Keratinocyte (primary cell): ENCODE measurements at regions not wholly inside any gene's neighbourhood (a gene's known extent, or its start where the extent isn't known, plus 50 kb on each side); places are given as distances from the start of the nearest gene placed in this dataset.

ENCODE experiments used
- DNase-seq: peaks from one replicate; pipeline ENCODE4 v3.0.0-alpha.2; 2011; ENCODE audit warnings: low read depth, missing footprints, low spot score
- FAIRE-seq: peaks from 2 replicates; lab custom pipeline; 2011; peaks lifted over from hg19 to GRCh38; lab: Jason Lieb, UNC
- H2AFZ ChIP-seq: 2 replicates; pipeline ENCODE4 v1.6.0; 2012; ENCODE audit warnings: low read length, control low read depth, inconsistent platforms; ENCODE audit not compliant: control insufficient read depth
- H3K27ac ChIP-seq: 2 replicates; pipeline ENCODE4 v1.5.1; 2011; ENCODE audit warnings: low read length; ENCODE audit not compliant: control insufficient read depth, insufficient read depth
- H3K27me3 ChIP-seq: 3 replicates; pipeline ENCODE4 v1.6.0; 2011; ENCODE audit warnings: low read length; ENCODE audit not compliant: control insufficient read depth, insufficient read depth; ENCODE audit errors: extremely low read depth
- H3K36me3 ChIP-seq, 2 experiments: 2 replicates in 1 of 2; 3 replicates in 1 of 2; pipeline ENCODE4 v1.5.1; 2011; ENCODE audit warnings: low read length in 2 of 2, mild to moderate bottlenecking in 1 of 2; ENCODE audit not compliant: control insufficient read depth in 2 of 2, insufficient read depth in 2 of 2; ENCODE audit errors: extremely low read depth in 1 of 2
- H3K4me1 ChIP-seq: 3 replicates; pipeline ENCODE4 v1.5.1; 2011; ENCODE audit warnings: low read length; ENCODE audit not compliant: control insufficient read depth, insufficient read depth; ENCODE audit errors: extremely low read depth
- H3K4me2 ChIP-seq: 3 replicates; pipeline ENCODE4 v1.6.0; 2011; ENCODE audit warnings: low read depth, low read length; ENCODE audit not compliant: control insufficient read depth, insufficient read depth; ENCODE audit errors: extremely low read depth
- H3K4me3 ChIP-seq, 3 experiments: fragments of 200-600 bp in 1 of 3; sonication (generic) in 1 of 3; 2 replicates in 2 of 3; 3 replicates in 1 of 3; pipeline ENCODE4 v1.5.1; 2011 to 2016; ENCODE audit warnings: low read length in 3 of 3, mild to moderate bottlenecking in 3 of 3, control low read depth in 2 of 3, inconsistent platforms in 1 of 3, low read depth in 1 of 3, mixed read lengths in 1 of 3, mixed run types in 1 of 3, moderate library complexity in 1 of 3; ENCODE audit not compliant: control insufficient read depth in 2 of 3, insufficient read depth in 2 of 3; ENCODE audit errors: extremely low read depth in 1 of 3
- H3K79me2 ChIP-seq: 2 replicates; pipeline ENCODE4 v1.6.0; 2012; ENCODE audit warnings: low read length; ENCODE audit not compliant: control insufficient read depth, insufficient read depth
- H3K9ac ChIP-seq: 3 replicates; pipeline ENCODE4 v1.6.0; 2011; ENCODE audit warnings: low read length; ENCODE audit not compliant: control insufficient read depth, insufficient read depth; ENCODE audit errors: extremely low read depth
- H3K9me1 ChIP-seq: 3 replicates; pipeline ENCODE4 v1.6.0; 2011; ENCODE audit warnings: low read length; ENCODE audit not compliant: control insufficient read depth, insufficient read depth; ENCODE audit errors: extremely low read depth
- H3K9me3 ChIP-seq: 2 replicates; pipeline ENCODE4 v1.5.1; 2012; ENCODE audit warnings: low read depth, low read length; ENCODE audit not compliant: control insufficient read depth
- H4K20me1 ChIP-seq: 3 replicates; pipeline ENCODE4 v1.6.0; 2011; ENCODE audit warnings: low read length; ENCODE audit not compliant: control insufficient read depth, insufficient read depth; ENCODE audit errors: extremely low read depth
- EZH2 ChIP-seq: IDR thresholded peaks from one replicate; pipeline ENCODE4 v1.6.1; 2012; ENCODE audit warnings: inconsistent platforms, mild to moderate bottlenecking, low read length, moderate library complexity
- dilution Hi-C: fragments of 300-500 bp; cut with MboI; formaldehyde crosslinking; loops from one replicate; pipeline ENCODE4 v1.7.0; 2020; ENCODE audit warnings: low sequenced_read_pairs; ENCODE audit not compliant: extremely low pct_ligation_motif_present
- TF ChIP-seq, protein P1 (sequence below), 3 experiments: IDR thresholded peaks in 1 of 3; conservative IDR thresholded peaks in 1 of 3; optimal IDR thresholded peaks in 1 of 3; 2 replicates in 2 of 3; 3 replicates in 1 of 3; pipeline versions ENCODE3 to v1.5.1; 2011; ENCODE audit warnings: low read length in 3 of 3, mild to moderate bottlenecking in 3 of 3, moderate library complexity in 2 of 3, control low read depth in 1 of 3, inconsistent platforms in 1 of 3; ENCODE audit not compliant: insufficient read depth in 2 of 3; ENCODE audit errors: extremely low read depth in 1 of 3

DNA sequence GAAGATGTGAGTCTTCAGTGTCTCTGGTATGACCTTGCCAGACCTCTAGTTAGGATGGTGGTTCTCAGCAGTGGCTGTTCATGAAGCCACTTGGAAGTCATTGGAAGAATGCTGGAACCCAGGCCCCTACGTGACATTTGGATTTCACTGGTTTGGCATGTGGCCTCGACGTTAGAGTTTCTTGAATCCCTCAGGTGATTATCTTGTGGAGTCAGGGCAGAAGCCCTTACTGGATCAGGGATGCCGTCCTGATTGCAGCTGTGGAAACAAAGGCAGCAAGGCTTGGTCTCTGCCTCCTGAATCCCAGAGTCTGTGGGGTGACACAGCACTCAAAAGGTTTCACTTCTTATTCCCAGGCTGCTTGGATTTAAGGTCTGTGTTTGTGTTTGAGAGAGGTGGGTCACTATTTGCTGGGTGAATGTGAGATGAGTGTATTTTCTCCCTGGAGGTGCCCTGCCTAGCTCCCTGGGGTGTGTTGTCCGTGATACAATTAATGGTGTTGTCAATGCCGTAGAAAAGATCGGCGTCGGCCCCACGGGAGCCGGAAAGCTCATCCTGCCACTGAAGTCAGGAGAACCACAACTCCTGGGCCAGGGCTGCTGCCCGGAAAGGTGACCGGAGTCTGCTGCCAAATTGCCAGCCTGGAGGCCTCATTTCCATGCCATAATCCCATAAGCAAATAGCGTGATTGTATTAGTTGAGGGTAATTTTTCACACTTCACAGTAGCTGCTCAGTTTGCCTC lies 939.0 kb downstream of the BRD1 start:
- FAIRE-seq (no peak), DNase-seq (no peak)
- no peak for TF ChIP-seq EZH2
- TF ChIP-seq, protein P1, sequence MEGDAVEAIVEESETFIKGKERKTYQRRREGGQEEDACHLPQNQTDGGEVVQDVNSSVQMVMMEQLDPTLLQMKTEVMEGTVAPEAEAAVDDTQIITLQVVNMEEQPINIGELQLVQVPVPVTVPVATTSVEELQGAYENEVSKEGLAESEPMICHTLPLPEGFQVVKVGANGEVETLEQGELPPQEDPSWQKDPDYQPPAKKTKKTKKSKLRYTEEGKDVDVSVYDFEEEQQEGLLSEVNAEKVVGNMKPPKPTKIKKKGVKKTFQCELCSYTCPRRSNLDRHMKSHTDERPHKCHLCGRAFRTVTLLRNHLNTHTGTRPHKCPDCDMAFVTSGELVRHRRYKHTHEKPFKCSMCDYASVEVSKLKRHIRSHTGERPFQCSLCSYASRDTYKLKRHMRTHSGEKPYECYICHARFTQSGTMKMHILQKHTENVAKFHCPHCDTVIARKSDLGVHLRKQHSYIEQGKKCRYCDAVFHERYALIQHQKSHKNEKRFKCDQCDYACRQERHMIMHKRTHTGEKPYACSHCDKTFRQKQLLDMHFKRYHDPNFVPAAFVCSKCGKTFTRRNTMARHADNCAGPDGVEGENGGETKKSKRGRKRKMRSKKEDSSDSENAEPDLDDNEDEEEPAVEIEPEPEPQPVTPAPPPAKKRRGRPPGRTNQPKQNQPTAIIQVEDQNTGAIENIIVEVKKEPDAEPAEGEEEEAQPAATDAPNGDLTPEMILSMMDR (optimal IDR thresholded peaks at IDR 0.05 in 1 of 3, IDR thresholded peaks at IDR 0.05 in 1 of 3, conservative IDR thresholded peaks at IDR 0.05 in 1 of 3; ENCODE audit: extremely low read depth in 1 of 3, insufficient read depth in 2 of 3, low read length in 3 of 3), result no peak
- Histone ChIP-seq H3K4me2 (no peak overlapping the region), H3K4me3 (no peak overlapping the region), H4K20me1 (no peaks in the 10 kb centered on the region), H3K4me1 (no peaks in the 10 kb centered on the region), H3K9me1 (no peaks in the 10 kb centered on the region), H3K27ac (no peak overlapping the region), H2AFZ (no peak overlapping the region), H3K27me3 (no peaks in the 10 kb centered on the region), H3K9ac (no peak overlapping the region), H3K36me3 (no peaks in the 10 kb centered on the region), H3K9me3 (peaks cover 17% of the 10 kb centered on the region), H3K79me2 (no peaks in the 10 kb centered on the region)
- dilution Hi-C loops, result no loop called here

DNA sequence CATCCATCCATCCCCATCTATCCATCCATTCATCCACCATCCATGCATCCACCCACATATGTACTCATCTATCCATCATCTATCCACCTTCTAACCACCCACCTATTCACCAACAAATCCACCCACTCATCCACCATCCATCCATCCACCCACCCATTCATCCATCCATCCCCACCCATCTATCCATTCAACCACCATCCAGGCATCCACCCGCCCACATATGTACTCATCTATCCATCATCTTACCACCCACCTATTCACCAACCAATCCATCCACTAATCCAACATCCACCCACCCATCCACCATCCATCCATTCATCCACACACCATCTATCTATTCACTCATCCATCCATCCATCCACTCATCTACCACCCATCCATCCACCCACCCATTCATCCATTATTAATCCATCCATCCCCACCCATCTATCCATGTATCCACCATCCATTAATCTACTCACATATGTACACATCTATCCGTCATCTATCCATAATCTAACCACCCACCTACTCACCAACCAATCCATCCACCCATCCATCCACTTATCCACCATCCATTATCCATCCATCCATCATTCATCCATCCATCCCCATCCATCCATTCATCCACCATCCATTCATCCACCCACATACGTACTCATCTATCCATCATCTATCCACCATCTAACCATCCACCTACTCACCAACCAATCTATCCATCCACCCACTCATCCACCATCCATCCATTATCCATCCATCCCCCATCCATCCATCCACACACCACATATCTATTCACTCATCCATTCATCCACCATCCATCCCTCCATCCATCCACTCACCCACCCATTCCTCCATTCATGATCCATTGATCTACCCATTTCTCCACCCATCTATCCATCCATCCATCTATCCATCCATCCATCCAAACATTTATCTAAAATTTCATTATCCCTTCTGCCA lies 940.0 kb downstream of the BRD1 start:
- Histone ChIP-seq H4K20me1 (no peaks in the 10 kb centered on the region), H3K4me1 (no peaks in the 10 kb centered on the region), H3K9ac (no peak overlapping the region), H3K36me3 (no peaks in the 10 kb centered on the region), H3K9me1 (no peaks in the 10 kb centered on the region), H3K79me2 (no peaks in the 10 kb centered on the region), H3K27ac (no peak overlapping the region), H3K4me2 (no peak overlapping the region), H2AFZ (no peak overlapping the region), H3K27me3 (no peaks in the 10 kb centered on the region), H3K4me3 (no peak overlapping the region), H3K9me3 (peaks cover 13% of the 10 kb centered on the region)
- dilution Hi-C loops, result no loop called here
- no peak for DNase-seq
- TF ChIP-seq, protein P1 (optimal IDR thresholded peaks at IDR 0.05 in 1 of 3, IDR thresholded peaks at IDR 0.05 in 1 of 3, conservative IDR thresholded peaks at IDR 0.05 in 1 of 3; ENCODE audit: extremely low read depth in 1 of 3, insufficient read depth in 2 of 3, low read length in 3 of 3), result no peak
- no peak for TF ChIP-seq EZH2
- FAIRE-seq, result no peak
